ENCODE measurements at regions not wholly inside any gene's neighbourhood (a gene's known extent, or its start where the extent isn't known, plus 50 kb on each side); places are given as distances from the start of the nearest gene placed in this dataset.

GRCh38 chr20:24376311-24377099 lies 92.9 kb upstream of the SYNDIG1 start:
- DNase-seq = no peak

DNA sequence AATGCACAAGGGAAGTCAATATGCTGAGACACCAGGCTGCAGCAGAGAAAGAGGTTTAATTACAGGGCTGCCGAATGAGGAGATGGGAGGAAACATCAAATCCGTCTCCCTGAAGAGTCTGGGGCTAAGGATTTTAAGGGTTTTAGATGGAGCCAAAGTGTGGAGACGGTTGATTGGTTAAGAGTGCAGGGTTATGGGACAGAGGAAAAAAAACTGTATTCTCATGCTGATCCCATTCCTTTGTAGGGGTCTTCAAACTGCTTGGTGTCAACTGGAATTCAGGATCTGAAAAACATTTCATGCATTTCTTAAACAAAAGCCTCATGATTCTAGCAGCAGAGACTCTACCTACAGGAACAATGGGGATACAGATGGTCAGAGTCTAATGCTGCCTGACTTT lies 96.1 kb upstream of the SYNDIG1 start:
- no peak for DNase-seq

- DNase-seq = no peak
Observed at GRCh38 chr20:24370911-24371695, 98.3 kb upstream of the SYNDIG1 start.

DNA sequence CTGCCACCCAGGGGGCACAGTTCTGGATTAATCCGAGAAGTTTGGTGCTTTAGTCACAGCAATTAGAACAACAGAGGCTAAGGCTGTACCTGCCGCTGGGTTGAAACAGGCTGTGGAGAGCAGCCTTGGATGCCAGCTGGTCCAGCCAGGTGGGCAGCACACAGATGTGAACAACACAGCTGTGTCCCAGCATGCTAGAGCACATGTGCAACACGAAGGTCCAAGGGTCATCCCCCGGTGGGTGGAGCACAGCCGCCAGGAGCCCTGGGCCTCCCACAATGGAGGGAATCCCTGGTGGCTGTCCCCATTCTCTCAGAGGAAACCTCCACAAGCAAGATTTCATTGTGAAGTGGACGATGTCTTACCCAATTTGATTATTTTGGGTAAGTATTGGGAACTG lies 99.2 kb upstream of the SYNDIG1 start:
- no peak for DNase-seq

DNA sequence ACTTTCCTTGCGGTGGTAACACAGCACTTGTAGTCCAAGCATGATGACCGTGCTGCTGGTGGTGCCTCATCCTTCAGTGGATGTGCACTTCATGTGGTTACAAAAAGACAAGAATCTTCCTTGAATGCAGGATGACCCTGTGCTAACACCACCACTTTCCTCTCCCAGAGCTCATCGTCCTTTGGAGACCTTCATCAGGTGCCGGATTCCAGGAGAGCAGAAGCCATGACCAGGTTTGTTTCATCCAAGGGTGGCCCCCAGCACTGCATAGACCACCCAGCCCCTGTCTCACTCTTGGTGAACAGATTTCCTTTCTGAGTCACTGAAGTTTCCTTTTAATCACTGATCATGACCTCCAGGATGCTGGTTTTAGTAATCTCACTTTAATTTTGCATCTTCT lies 101.2 kb upstream of the SYNDIG1 start:
- DNase-seq = no peak

DNA sequence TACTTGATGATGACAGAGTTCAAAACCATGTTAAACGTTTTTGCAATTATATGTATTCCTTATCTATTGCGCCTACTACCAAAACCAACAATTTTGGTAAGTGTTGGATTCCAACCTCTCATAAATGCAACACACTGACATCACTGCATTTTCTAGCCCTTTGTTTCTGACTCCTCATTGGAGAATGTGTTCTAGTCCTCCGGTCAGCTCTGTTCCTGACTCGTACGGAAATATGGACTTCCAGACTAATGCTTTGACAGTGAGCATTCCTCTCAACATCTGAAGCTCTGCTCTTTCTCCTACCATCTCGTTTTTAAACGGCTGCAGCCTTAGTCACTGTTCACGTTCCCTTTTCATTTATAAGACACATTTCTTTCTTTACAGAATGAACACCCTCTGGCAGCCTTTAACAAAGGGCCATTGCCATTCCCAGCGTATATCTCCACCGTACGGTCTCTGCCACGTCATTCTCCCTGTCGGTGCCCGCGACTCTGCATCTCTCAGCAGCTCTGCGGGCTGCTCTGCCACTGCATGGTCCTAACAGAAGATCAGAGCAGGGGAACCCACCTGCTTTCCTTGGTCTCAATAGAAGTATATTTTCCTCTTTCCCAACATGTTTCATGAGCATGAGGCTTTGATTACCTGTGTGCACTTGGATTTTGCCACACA lies 103.0 kb upstream of the SYNDIG1 start:
- DNase-seq = no peak

- DNase-seq = no peak
Observed at GRCh38 chr20:24365670-24366069, 103.8 kb upstream of the SYNDIG1 start.

DNA sequence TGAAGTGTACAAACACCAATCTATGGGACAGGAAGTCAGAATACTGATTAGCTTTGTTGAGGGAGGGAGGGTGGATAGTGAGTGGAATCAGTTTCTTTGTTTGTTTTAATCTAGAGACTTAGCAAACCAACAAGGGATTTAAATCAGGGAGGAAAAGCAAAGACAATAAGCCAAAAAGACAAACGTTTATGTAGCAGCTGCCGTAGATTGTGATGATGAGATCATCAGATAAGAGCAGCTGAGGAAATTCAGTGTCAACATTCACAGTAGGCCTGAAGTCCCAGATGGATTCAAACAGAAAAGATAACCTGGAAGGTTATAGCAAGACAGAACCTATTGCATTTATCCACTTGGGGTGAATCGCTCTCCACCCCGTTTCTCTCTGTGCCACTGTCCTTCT lies 104.9 kb upstream of the SYNDIG1 start:
- no peak for DNase-seq

GRCh38 chr20:24363031-24363430 lies 106.4 kb upstream of the SYNDIG1 start:
- DNase-seq = no peak

GRCh38 chr20:24362080-24362479 lies 107.3 kb upstream of the SYNDIG1 start:
- no peak for DNase-seq

DNA sequence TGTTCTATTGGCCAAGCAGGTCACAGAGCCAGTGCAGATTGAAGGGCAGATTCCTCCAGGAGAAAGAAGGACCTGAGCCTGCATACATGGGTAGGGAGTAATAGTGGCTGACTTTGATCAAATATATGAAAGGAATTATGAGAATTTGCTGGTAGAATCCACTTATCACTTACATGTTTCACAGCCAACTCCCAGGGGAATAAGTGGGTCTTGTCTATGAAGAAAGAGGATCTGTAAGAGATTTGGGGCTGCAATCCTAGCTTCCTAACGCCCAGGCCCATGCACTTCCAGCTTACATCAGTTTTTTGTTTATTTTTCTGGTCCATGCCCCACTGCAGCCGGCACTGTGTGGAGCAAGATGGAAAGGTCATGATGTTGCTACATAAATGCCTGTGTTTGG lies 107.9 kb upstream of the SYNDIG1 start:
- DNase-seq = no peak

GRCh38 chr20:24360531-24360930 lies 108.9 kb upstream of the SYNDIG1 start:
- no peak for DNase-seq

GRCh38 chr20:24359321-24360027 lies 110.0 kb upstream of the SYNDIG1 start:
- DNase-seq = no peak

- DNase-seq = no peak
Observed at GRCh38 chr20:24357931-24358330, 111.5 kb upstream of the SYNDIG1 start.

GRCh38 chr20:24357177-24357576 lies 112.3 kb upstream of the SYNDIG1 start:
- no peak for DNase-seq

DNA sequence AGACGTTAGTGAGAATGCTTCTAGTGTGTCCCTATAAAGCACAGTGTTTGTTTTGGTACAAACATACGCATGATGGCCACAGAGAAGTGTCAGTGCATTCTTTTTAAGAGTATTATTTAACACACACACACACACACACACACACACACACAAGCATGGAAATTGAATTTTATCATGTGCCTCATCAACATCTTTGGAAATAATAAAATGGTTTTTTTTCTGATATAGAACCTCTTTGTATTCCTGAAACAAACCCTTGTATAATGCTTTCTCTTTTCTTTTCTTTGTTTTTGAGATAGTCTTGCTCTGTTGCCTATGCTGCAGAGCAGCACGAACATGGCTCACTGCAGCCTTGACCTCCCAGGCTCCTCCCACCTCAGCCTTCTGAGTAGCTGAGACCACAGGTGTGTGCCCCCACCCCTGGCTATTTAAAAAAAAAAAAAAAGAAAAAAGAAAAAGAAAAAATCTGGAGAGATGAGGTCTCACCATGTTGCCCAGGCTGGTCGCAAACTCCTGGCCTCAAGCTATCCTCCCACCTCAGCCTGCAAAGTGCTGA lies 116.2 kb upstream of the SYNDIG1 start:
- no peak for DNase-seq

- DNase-seq = no peak
Observed at GRCh38 chr20:24350923-24351368, 118.5 kb upstream of the SYNDIG1 start.

DNA sequence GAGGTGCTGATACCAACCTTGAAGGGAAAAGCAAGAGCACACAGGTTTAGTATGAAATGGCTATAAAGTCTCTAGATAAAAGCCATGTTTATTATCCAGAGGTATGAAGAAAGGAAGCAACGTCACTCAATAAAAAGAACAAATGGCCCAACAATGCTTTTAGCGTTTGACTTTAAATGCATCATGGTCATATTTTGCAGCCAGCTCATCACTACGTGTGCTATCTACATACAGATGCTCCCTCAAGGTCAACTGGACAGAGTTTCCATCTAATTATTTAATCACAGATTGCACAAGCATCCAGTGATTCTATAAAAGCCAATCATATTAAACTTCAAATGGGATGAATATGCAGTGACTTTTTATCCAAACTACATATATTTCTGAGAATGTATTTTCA lies 127.6 kb upstream of the SYNDIG1 start:
- no peak for DNase-seq

DNA sequence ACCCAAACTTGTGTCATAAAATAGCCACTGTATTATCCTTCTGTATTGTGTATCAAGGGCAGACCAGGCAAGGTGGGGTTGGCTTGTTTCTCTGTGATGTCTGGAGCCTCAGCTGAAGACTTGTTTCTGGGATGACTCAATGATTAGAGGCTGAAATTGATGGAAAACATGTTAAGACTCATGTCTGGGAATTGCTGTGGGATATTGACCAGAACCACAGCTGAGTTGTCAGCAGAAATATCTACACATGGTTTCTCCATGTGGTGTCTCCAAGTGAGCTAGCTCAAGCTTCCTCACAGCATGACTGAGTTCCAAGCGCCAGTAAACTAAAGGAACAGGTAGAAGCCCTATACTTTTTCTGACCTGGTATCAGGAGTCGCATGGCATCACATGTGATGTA lies 128.5 kb upstream of the SYNDIG1 start:
- no peak for DNase-seq

DNA sequence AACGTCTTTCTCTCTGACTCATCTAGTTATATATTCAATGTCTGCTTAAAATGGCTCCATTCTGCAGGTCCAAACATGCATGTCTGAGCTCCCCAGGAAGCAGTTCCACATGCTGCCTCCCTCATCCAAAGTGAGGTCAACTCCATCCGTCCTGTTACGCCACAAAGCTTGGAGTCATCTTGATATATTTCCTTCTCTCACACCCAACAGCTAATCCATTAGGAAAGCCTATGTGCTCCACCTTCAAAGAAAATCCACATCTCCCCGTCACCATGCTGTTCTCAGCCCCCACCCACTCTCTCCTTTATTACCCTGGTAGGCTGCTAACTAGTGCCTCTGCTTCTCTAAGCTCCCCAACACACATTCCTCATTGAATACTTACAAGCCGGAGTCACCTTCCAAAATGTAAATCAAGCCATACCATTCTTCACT lies 130.2 kb upstream of the SYNDIG1 start:
- DNase-seq = no peak

- DNase-seq = no peak
Observed at GRCh38 chr20:24337551-24337950, 131.9 kb upstream of the SYNDIG1 start.

GRCh38 chr20:24337069-24337468 lies 132.4 kb upstream of the SYNDIG1 start:
- DNase-seq = no peak

DNA sequence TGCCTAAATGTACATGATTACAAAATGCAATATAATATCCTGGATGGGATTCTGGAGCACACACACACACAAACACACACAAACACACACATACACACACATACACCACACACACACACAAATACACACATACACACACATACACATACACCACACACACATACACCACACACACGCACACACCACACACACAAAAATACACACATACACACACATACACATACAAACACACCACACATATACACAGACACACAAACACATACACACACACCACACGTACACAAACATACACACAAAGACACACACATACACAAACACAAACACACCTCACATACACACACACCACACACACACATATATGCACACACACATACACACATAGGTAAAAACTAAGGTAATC lies 134.6 kb upstream of the SYNDIG1 start:
- DNase-seq = no peak
